Osteocyte (in vitro differentiated cells): ENCODE measurements at regions not wholly inside any gene's neighbourhood (a gene's known extent, or its start where the extent isn't known, plus 50 kb on each side); places are given as distances from the start of the nearest gene placed in this dataset.

Source experiments
- DNase-seq: peaks from one replicate; pipeline ENCODE4 v3.0.0; 2021; ENCODE audit warnings: mixed read lengths; ENCODE audit not compliant: unreplicated experiment; ENCODE audit errors: extremely low spot score
- H3K27ac Mint-ChIP-seq: one replicate; pipeline ENCODE4 v1.8.0; 2021; ENCODE audit warnings: mild to moderate bottlenecking, mixed read lengths; ENCODE audit not compliant: unreplicated experiment
- H3K27me3 Mint-ChIP-seq: one replicate; pipeline ENCODE4 v1.8.0; 2021; ENCODE audit warnings: mixed read lengths; ENCODE audit not compliant: unreplicated experiment
- H3K36me3 Mint-ChIP-seq: one replicate; pipeline ENCODE4 v1.8.0; 2021; ENCODE audit warnings: mixed read lengths; ENCODE audit not compliant: unreplicated experiment
- H3K4me1 Mint-ChIP-seq: one replicate; pipeline ENCODE4 v1.8.0; 2021; ENCODE audit warnings: mixed read lengths; ENCODE audit not compliant: unreplicated experiment
- H3K4me3 Mint-ChIP-seq: one replicate; pipeline ENCODE4 v1.8.0; 2021; ENCODE audit warnings: mild to moderate bottlenecking, moderate library complexity, mixed read lengths; ENCODE audit not compliant: unreplicated experiment
- H3K9me3 Mint-ChIP-seq: one replicate; pipeline ENCODE4 v1.8.0; 2021; ENCODE audit warnings: mixed read lengths; ENCODE audit not compliant: unreplicated experiment
- CTCF ChIP-seq: fragments of 200-600 bp; sonication (generic); IDR thresholded peaks from 2 replicates; pipeline ENCODE4 v1.5.0; 2021; ENCODE audit warnings: antibody characterized with exemption, mild to moderate bottlenecking, moderate library complexity

GRCh38 chr1:55939866-55940265 lies 639.5 kb downstream of the PLPP3 start:
- TF ChIP-seq CTCF = no peak
- Mint-ChIP-seq H3K4me1 (peaks cover 8% of the 10 kb centered on the region), H3K36me3 (no peaks in the 10 kb centered on the region), H3K27me3 (no peaks in the 10 kb centered on the region), H3K4me3 (no peak overlapping the region), H3K9me3 (peaks cover 5% of the 10 kb centered on the region), H3K27ac (no peak overlapping the region)
- no peak for DNase-seq

- Mint-ChIP-seq H3K4me3 (no peak overlapping the region), H3K27ac (no peak overlapping the region), H3K27me3 (no peaks in the 10 kb centered on the region), H3K4me1 (peaks cover 8% of the 10 kb centered on the region), H3K9me3 (peaks cover 11% of the 10 kb centered on the region), H3K36me3 (no peaks in the 10 kb centered on the region)
- no peak for TF ChIP-seq CTCF
- no peak for DNase-seq
These were observed 640.5 kb downstream of the PLPP3 start for GRCh38 chr1:55938861-55939260.

- Mint-ChIP-seq H3K27me3 (no peaks in the 10 kb centered on the region), H3K4me3 (no peak overlapping the region), H3K27ac (peak overlapping the region; percentile 14), H3K36me3 (no peaks in the 10 kb centered on the region), H3K4me1 (peaks cover 8% of the 10 kb centered on the region), H3K9me3 (peaks cover 11% of the 10 kb centered on the region)
- DNase-seq = no peak
- no peak for TF ChIP-seq CTCF
These were observed 641.0 kb downstream of the PLPP3 start for GRCh38 chr1:55938376-55938850.

- no peaks in the 10 kb centered on the region for H3K36me3 Mint-ChIP-seq
- no peaks in the 10 kb centered on the region for H3K27me3 Mint-ChIP-seq
- no peak for TF ChIP-seq CTCF
- no peak overlapping the region for H3K27ac Mint-ChIP-seq
- H3K4me1 Mint-ChIP-seq = peaks cover 8% of the 10 kb centered on the region
- no peak overlapping the region for H3K4me3 Mint-ChIP-seq
- no peak for DNase-seq
- H3K9me3 Mint-ChIP-seq = peaks cover 11% of the 10 kb centered on the region
These were observed 641.5 kb downstream of the PLPP3 start for GRCh38 chr1:55937840-55938375.

GRCh38 chr1:55935236-55935635 lies 644.1 kb downstream of the PLPP3 start:
- Mint-ChIP-seq H3K9me3 (peaks cover 11% of the 10 kb centered on the region), H3K27me3 (no peaks in the 10 kb centered on the region), H3K4me3 (no peak overlapping the region), H3K36me3 (no peaks in the 10 kb centered on the region), H3K4me1 (peaks cover 16% of the 10 kb centered on the region), H3K27ac (no peak overlapping the region)
- TF ChIP-seq CTCF = no peak
- no peak for DNase-seq
